ENCODE measurements at regions not wholly inside any gene's neighbourhood (a gene's known extent, or its start where the extent isn't known, plus 50 kb on each side); places are given as distances from the start of the nearest gene placed in this dataset.

DNA sequence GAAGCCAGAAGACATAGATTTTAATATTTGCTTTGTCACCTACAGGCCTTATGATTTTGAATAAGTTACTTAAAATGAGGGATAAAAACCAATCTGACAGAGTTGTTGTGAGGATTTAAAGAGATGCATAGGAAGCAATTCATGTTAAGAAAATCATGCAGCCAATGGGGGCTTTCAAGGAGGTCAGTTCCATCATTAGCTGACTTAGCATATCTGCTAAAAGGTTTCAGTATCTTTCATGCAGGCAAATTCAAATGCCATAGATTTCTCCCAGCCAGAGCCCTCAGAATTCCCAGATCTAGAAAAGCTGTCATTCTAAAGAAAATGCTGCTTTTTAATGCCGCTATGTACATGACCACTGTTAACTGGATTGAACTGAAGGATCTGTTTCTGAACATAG lies 176.1 kb downstream of the GOLIM4 start:
- TF ChIP-seq CTCF (conservative IDR thresholded peaks at IDR 0.05; ENCODE audit: low read depth, low read length) (no peak), EZH2 (IDR thresholded peaks at IDR 0.05; ENCODE audit: low read length, unreplicated experiment) (no peak)

All from PC-3 (cell line).